ENCODE measurements at regions not wholly inside any gene's neighbourhood (a gene's known extent, or its start where the extent isn't known, plus 50 kb on each side); places are given as distances from the start of the nearest gene placed in this dataset.

DNA sequence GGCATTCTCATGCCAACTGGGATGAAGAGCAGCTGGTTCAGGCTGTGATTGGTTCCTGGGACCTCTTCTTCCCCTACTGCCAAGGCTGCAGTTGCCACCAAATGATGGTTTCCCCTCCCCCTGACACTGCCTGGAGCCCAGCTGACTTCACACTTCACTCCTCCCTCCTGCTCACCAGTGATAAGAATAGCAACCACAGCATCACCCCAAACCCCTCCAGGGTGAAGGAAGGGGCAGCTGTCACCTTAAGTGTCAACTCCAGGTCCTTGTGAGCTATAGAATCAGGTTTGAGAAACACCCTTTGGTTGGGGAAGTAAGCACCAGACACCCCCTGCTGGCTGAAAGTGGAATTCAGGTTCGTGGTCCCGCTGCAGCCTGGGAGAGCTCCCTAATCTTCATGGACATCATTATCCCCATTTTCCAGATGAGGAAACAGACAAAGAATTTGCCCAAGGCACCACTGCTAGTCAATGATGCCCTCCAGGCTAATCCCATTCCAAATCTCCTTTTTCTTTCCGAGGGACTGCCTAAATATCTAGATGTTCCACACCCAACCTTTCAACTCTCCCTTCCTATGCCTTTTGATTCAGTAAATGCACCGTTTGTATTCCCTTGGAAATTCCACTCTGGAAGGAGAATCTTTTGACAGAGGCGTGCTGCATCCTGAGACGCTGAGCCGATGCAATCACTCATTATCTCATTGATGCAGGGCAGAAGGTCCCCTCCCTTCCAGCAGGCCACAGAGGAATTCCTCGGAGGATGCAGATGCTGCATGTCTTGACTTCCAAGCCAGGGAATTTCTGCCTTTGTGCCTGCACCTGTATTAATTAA lies 50.6 kb upstream of the UQCRFS1 start:
- peak; percentile 8 to 34 for DNase-seq (ENCODE audit: low read depth in 2 of 2)

GRCh38 chr19:29264897-29265296 lies 51.9 kb upstream of the UQCRFS1 start:
- no peak for DNase-seq (ENCODE audit: low read depth in 2 of 2)

DNA sequence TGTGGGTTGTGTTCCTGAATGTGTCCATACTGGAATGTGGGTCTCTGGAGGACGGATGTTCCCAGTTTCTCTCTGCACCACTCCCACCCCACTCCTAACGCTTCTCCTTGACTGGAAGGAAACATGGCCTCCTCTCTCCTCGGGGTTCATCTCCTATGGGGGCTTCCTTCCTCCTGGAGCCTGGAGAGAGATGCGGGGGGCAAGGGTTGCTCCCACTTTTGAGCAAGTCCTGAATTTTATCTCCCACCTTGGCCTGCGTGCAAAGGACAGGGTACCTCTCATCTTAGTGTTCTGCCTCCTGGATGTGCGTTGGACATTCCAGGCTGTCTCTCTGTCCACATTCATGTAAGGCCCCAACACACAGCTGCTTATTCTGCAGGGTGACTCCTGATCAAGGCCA lies 52.5 kb upstream of the UQCRFS1 start:
- no peak for DNase-seq (ENCODE audit: low read depth in 2 of 2)

- DNase-seq (ENCODE audit: low read depth in 2 of 2) = no peak
Observed at GRCh38 chr19:29266001-29266400, 53.0 kb upstream of the UQCRFS1 start.

DNA sequence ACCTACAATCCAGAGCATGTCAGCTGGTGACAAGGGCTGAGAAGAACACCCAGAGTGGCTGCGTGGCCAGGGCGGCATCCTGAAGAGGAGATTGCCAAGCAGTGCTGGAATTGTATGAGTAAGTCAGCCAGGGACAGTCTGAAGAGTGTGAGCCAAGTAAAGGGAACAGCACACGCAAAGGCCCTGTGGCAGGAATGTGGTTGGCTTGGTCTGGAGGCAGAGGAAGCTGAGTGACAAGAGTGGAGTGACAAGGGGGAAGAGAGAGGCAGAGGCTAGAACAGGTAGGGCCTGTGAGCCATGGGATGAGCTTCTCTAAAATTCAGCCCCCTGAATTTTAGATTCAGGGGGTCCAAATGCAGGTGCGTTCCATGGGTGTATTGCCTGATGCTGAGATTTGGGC lies 53.7 kb upstream of the UQCRFS1 start:
- no peak for DNase-seq (ENCODE audit: low read depth in 2 of 2)

DNA sequence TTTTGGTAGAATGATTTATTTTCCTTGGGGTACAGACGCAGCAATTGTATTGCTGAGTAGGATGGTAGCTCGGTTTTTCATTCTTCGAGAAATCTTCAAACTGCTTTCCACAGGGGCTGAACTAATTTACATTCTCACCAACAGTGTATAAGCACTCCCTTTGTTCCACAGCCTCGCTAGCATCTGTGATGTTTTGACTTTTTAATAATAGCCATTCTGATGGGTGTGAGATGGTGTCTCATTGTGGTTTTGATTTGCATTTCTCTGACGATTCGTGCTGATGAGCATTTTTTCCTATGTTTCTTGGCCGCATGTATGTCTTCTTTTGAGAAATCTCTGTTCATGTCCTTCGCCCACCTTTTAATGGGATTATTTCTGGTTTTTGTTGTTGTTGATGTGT lies 54.8 kb upstream of the UQCRFS1 start:
- DNase-seq (ENCODE audit: low read depth in 2 of 2) = no peak

GRCh38 chr19:29268103-29268502 lies 55.2 kb upstream of the UQCRFS1 start:
- no peak for DNase-seq (ENCODE audit: low read depth in 2 of 2)

DNA sequence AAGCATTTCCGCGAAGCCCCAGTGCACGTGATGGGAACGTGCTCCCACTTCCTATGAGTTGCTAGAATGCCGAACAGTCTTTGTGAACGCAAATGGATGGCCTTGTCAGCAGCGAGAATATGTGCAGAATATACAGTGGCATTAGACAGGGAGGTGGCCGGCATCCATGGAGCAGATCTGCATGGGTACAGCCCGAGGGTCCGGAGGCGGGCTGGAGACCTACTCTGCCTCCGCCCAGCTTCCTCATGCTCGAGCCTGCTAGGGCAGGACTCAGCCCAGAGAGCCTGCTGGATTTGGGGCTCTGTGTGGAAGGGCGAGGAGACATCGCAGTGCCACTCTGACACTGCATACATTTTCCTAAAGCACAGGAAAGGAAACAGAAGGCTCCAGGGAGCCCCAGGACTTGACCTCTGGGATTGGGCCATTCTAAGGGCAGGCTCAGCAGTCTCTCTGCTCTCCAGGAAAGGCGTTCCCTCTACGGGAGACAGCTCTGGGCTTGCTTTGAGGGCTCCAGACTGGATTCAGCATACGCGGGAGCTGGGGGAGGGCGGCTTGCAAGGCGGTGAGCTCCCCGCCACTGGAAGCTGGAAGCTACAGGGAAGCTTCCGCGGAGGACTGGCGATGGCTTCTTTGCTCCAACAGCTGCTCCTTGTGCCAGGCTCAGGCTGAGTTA lies 55.9 kb upstream of the UQCRFS1 start:
- no peak for DNase-seq (ENCODE audit: low read depth in 2 of 2)

DNA sequence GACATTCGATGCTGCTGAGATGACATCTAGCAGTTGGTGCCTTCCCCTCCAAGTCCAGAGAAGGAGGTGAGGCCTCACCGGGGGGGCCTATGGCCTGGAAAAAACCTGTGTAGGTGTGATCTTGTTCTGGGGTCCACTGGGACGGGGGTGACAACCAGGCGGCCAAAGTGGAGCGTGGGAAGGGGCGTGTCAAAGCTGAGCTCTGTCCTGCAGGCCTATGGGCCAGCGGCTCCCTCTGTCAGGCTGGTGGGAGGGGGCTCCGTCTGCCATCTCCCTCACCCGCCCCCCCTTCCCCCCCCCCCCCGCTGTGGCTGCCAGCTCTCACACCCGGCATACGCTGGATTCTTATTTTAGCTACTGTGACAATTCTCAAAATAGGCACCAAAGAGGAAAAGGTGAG lies 56.7 kb upstream of the UQCRFS1 start:
- no peak for DNase-seq (ENCODE audit: low read depth in 2 of 2)

- DNase-seq (ENCODE audit: low read depth in 2 of 2) = no peak
Observed at GRCh38 chr19:29271341-29271740, 58.4 kb upstream of the UQCRFS1 start.

DNA sequence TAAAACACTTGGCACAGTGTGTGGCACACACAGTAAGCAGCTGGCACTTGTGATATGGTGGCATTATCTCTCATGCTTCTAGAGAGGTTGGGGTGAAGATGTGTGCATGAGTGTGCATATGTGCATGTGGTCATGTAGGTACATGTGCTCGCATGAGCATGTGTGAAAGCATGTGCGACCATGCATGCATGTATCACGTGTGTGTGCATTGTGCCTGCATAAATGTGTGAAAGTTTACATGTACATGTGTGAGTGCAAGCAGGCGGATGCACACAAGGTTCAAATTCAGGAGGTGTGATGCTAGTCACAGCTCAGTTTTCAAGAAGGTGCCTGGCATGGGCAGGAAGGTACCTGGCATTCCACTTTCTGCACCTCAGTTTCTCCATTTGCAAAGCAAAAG lies 59.0 kb upstream of the UQCRFS1 start:
- DNase-seq (ENCODE audit: low read depth in 2 of 2) = no peak

DNA sequence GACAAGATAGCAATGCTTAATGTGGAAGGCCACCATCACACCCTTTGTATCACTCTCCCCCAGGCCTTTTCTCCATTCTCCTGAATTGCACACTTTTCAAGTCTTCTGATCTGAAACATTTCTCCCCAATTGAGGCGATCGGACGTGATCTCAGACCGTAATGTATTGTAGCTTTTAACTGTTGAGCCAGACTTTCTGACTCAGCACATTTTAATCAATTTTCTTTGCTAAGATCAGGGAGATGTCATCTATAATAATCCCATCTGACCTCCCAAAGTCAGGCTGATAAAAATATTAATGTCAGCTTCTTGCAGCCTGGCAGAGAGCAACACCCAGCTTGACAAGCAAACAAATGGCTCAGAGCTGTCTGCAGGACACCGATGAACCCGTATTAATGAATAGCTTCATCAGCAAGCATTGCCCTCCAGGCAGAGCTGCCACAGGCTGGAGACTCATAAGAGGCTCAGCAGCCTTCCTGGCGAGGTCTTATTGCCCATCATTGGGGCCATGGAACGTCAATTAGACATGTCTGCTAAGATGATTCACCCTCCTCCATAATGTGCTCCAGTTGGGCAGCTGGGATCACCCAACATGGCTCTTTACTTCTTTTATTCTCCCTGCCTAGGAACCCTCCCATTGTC lies 60.2 kb upstream of the UQCRFS1 start:
- DNase-seq (ENCODE audit: low read depth in 2 of 2) = no peak

- DNase-seq (ENCODE audit: low read depth in 2 of 2) = no peak
Observed at GRCh38 chr19:29275266-29275665, 62.3 kb upstream of the UQCRFS1 start.

GRCh38 chr19:29277102-29277501 lies 64.2 kb upstream of the UQCRFS1 start:
- peak; percentile 2 to 4 for DNase-seq (ENCODE audit: low read depth in 2 of 2)

DNA sequence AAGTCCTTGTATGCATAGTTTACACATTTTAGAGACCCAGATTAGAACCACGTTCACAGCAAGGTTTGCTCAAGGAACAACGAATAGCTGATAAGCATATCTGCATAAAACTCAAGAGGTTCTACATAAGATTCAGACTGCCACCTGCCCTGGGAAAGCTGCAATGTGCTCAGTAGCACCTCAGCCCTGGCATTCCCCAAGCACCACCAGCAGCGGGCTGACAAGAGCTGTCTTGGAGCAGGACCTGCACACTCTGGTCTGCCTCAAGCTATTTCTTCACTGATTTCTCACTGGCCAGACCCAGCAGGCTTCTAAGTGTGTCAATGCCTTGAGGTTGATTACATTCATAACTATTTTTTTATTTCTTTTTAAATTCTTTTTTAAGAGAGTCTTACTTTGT lies 65.8 kb upstream of the UQCRFS1 start:
- DNase-seq (ENCODE audit: low read depth in 2 of 2) = no peak

GRCh38 chr19:29283366-29283765 lies 70.4 kb upstream of the UQCRFS1 start:
- no peak for DNase-seq (ENCODE audit: low read depth in 2 of 2)

DNA sequence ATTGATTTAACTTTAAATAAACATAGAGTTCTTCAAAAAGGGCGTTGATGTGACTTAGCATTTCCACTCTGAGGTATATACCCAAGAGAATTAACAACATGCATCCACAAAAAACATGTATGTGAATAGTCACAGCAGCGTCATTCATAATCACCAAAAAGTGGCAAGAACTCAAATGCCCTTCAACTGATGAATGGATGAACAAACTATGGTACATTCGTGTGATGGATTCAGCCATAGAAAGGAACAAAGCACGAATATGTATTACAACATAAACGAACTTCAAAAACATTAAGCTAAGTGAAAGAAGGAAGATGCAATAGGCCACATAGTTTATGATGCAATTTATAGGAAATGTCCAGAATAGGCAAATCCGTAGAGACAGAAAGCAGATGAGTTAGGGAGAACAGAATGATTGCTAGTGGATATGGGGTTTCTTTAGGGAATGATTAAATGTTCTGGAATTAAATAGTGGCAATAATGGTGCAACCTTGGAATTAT lies 72.3 kb upstream of the UQCRFS1 start:
- DNase-seq (ENCODE audit: low read depth in 2 of 2) = no peak

- DNase-seq (ENCODE audit: low read depth in 2 of 2) = no peak
Observed at GRCh38 chr19:29285878-29286277, 72.9 kb upstream of the UQCRFS1 start.

GRCh38 chr19:29287061-29287460 lies 74.1 kb upstream of the UQCRFS1 start:
- DNase-seq (ENCODE audit: low read depth in 2 of 2) = no peak

DNA sequence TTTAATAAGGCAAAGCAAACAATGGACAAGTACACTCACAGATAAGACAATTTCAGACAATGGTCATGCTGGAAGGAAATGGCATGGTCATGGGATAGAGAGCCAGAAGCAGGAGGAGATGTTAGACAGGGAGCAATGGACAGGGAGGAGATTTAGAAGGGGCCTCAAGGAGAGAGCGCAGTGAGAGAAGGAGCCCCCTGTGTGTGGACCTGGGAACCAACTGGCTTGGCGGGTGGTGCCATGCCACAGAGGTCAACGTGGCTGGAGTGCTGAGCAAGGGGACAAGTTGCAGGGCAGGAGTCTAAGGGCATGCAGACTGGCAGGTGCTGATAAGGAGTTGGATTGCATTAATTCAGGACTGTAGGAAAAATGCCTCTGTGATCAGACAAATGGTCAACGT lies 75.3 kb upstream of the UQCRFS1 start:
- no peak for DNase-seq (ENCODE audit: low read depth in 2 of 2)

GRCh38 chr19:29289020-29289419 lies 76.1 kb upstream of the UQCRFS1 start:
- no peak for DNase-seq (ENCODE audit: low read depth in 2 of 2)

- no peak for DNase-seq (ENCODE audit: low read depth in 2 of 2)
Observed at GRCh38 chr19:29290853-29291252, 77.9 kb upstream of the UQCRFS1 start.

DNA sequence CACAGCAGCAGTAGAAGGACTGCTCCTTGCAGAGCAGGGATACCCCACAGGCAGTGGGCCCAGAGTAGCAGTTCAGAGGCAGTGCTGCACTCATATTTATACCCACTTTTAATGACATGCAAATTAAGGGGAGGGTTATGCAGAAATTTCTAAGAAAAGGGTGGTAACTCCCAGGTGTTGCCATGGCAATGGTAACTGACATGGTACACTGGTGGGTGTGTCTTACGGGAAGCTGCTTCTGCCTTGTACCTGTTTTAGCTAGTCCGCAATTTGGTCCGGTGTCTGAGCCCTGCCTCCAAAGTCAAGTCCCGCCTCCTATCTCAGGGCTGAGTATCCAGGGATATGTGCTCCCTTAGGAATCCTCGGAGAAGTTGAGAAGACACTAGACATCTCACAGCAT lies 79.2 kb upstream of the UQCRFS1 start:
- DNase-seq (ENCODE audit: low read depth in 2 of 2) = no peak

Data from stimulated activated CD4-positive, alpha-beta T cell treated with anti-CD3 and anti-CD28 coated beads, Interleukin-1b, Interleukin-23, amount 100 ng/mL, for 1 hour (primary cell).